ENCODE measurements at regions not wholly inside any gene's neighbourhood (a gene's known extent, or its start where the extent isn't known, plus 50 kb on each side); places are given as distances from the start of the nearest gene placed in this dataset.
A peak's percentile ranks its signal among the peaks of the same experiment; 100 is the strongest.

GRCh38 chr7:155374276-155375252 lies 76.9 kb downstream of the INSIG1 start:
- H3K27ac ChIP-seq = no peak overlapping the region
- peaks cover 0 to 53% (median 42%) of the 10 kb centered on the region in 4 donors for H3K4me1 ChIP-seq
- intact Hi-C loops (cut with DNase I) = loop anchor here (10.0 kb wide), 1 partner anchor 120 kb away; no protein-coding TSS in a partner anchor
- H3K27me3 ChIP-seq = peaks cover 75 to 99% (median 96%) of the 10 kb centered on the region in 3 donors
- TF ChIP-seq POLR2AphosphoS5 (IDR thresholded peaks at IDR 0.05) (no peak), POLR2A (IDR thresholded peaks at IDR 0.05) (no peak), EP300 (IDR thresholded peaks at IDR 0.05) (no peak)
- TF ChIP-seq, protein P1, sequence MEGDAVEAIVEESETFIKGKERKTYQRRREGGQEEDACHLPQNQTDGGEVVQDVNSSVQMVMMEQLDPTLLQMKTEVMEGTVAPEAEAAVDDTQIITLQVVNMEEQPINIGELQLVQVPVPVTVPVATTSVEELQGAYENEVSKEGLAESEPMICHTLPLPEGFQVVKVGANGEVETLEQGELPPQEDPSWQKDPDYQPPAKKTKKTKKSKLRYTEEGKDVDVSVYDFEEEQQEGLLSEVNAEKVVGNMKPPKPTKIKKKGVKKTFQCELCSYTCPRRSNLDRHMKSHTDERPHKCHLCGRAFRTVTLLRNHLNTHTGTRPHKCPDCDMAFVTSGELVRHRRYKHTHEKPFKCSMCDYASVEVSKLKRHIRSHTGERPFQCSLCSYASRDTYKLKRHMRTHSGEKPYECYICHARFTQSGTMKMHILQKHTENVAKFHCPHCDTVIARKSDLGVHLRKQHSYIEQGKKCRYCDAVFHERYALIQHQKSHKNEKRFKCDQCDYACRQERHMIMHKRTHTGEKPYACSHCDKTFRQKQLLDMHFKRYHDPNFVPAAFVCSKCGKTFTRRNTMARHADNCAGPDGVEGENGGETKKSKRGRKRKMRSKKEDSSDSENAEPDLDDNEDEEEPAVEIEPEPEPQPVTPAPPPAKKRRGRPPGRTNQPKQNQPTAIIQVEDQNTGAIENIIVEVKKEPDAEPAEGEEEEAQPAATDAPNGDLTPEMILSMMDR (IDR thresholded peaks at IDR 0.05) = no peak
- 2 to 3% methylated on average over 110 of the region's 110 CpGs for WGBS, 2 donors
- peak overlapping the region in 3 of 4 donors; percentile 17 to 31 (median 30) for H3K4me3 ChIP-seq
- H3K36me3 ChIP-seq = no peaks in the 10 kb centered on the region
- H3K9me3 ChIP-seq = no peaks in the 10 kb centered on the region
- DNase-seq = no peak

DNA sequence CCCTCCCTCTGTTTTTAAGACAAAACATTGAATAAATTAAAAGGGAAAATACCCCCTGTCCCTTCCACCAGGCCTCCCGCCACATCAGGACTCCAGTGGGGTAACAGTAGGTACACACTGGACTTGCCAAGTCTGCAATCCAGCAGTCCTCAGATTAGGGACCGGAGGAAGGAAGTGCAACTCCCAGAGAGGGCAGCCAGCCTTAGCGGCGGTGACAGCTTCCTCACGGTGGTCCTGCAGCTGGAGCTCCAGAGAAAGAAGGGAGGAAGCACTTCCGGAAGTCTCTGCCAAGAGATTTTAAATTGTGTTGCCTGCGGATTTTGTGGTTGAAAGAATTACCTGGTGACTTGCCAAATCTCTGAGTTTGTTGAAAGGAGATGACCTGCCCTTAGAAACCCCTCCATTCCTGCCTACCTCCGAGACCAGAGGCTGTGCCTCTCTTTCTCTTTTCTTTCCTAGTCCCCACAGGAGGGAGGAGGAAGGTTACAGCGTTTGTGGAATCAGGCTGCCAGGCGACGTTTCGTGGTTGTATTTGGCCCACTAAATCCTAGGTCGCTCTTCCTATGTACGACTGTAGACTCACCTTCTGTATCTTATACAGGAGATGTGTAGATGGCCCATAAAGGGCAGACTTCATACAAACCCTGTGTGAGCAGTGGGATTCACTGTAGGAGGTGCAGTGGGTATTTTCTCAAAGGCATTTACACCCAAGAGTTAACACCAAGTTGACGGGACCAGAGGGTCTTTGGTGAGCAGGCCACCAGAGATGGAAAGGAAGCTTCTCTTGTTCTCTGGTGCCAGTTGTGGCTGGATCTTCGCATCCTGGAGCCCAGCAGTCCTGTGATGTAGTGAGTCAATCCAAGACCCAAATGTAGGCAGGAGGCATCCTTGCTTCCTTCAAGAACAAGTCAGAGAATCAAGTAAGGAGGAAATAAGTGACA lies 77.9 kb downstream of the INSIG1 start:
- no peak for TF ChIP-seq POLR2A (IDR thresholded peaks at IDR 0.05)
- TF ChIP-seq, protein P1 (IDR thresholded peaks at IDR 0.05) = no peak
- TF ChIP-seq POLR2AphosphoS5 (IDR thresholded peaks at IDR 0.05) = no peak
- TF ChIP-seq EP300 (IDR thresholded peaks at IDR 0.05) = no peak
- DNase-seq = no peak
- H3K9me3 ChIP-seq = no peaks in the 10 kb centered on the region
- no peak overlapping the region for H3K4me3 ChIP-seq
- WGBS, 2 donors = 5 to 8% methylated on average over 16 of the region's 16 CpGs
- H3K27me3 ChIP-seq = peaks cover 85 to 100% (median 98%) of the 10 kb centered on the region in 3 donors
- peaks cover 0 to 58% (median 45%) of the 10 kb centered on the region in 4 donors for H3K4me1 ChIP-seq
- no peak overlapping the region for H3K27ac ChIP-seq
- no peaks in the 10 kb centered on the region for H3K36me3 ChIP-seq
- intact Hi-C loops (cut with DNase I) = loop anchor here (10.0 kb wide), 1 partner anchor 119 kb away; no protein-coding TSS in a partner anchor

DNA sequence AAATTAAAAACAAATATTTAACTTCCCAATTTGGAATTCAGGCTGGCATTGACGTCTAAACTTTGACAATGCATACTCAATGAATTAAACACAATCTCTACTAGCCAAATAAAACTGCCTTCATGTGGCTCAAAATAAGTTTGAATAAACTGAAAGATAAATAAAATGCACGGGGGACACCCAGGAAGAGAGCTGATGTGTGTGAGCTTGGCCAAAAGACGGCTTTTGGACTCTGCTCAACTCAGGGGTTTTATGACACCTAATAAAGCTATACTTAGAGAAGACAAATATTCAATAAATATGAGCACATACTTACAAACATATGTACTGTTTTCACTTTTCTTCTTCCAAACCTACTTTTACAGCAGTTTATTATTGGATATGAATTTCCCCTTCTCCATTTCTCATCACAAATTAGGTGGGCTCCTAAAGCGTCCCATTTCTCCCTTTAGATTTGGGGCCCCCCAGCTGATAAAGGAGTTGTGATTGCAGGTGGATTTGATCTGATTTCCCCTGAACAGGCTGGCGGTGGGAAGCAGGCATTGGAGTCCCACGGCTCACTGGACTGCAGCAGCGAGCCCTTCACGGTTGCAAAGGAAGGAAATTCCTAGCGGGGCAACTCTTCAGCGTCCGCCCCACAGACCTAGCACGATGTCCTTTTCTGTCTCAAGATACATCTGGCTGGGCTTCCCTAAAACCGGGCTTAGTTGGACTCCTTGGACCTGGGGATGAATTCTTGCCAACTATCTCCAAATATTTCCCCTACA lies 79.6 kb downstream of the INSIG1 start:
- intact Hi-C loops (cut with DNase I) = loop anchor here (10.0 kb wide), 1 partner anchor 118 kb away; no protein-coding TSS in a partner anchor
- Histone ChIP-seq H3K27ac (no peak overlapping the region), H3K4me1 (peaks cover 0 to 66% (median 60%) of the 10 kb centered on the region in 4 donors), H3K27me3 (peaks cover 96 to 100% (median 98%) of the 10 kb centered on the region in 3 donors), H3K4me3 (peak overlapping the region in 3 of 4 donors; percentile 3 to 19 (median 11)), H3K36me3 (no peaks in the 10 kb centered on the region), H3K9me3 (no peaks in the 10 kb centered on the region)
- 2 to 5% methylated on average over 13 of the region's 13 CpGs for WGBS, 2 donors
- DNase-seq = no peak
- TF ChIP-seq EP300 (IDR thresholded peaks at IDR 0.05) = no peak
- no peak for TF ChIP-seq POLR2A (IDR thresholded peaks at IDR 0.05)
- TF ChIP-seq, protein P1 (IDR thresholded peaks at IDR 0.05) = no peak
- no peak for TF ChIP-seq POLR2AphosphoS5 (IDR thresholded peaks at IDR 0.05)
